Mesothelial cell of epicardium (in vitro differentiated cells): ENCODE measurements at regions not wholly inside any gene's neighbourhood (a gene's known extent, or its start where the extent isn't known, plus 50 kb on each side); places are given as distances from the start of the nearest gene placed in this dataset.

ENCODE experiments used
- DNase-seq, 2 experiments: peaks; one replicate each; pipeline ENCODE4 v3.0.0; 2021; ENCODE audit warnings: low spot score in 2 of 2; ENCODE audit not compliant: unreplicated experiment in 2 of 2
- H3K27ac Mint-ChIP-seq: 2 replicates; pipeline ENCODE4 v1.8.0; 2021; ENCODE audit warnings: mixed read lengths
- H3K27me3 Mint-ChIP-seq: 2 replicates; pipeline ENCODE4 v1.8.0; 2021; ENCODE audit warnings: low read depth, mixed read lengths
- H3K36me3 Mint-ChIP-seq: 2 replicates; pipeline ENCODE4 v1.8.0; 2021; ENCODE audit warnings: mixed read lengths
- H3K4me1 Mint-ChIP-seq: 2 replicates; pipeline ENCODE4 v1.8.0; 2021; ENCODE audit warnings: mixed read lengths
- H3K4me3 Mint-ChIP-seq: 2 replicates; pipeline ENCODE4 v1.8.0; 2021; ENCODE audit warnings: mild to moderate bottlenecking, moderate library complexity, mixed read lengths
- H3K9me3 Mint-ChIP-seq: 2 replicates; pipeline ENCODE4 v1.8.0; 2021; ENCODE audit warnings: mixed read lengths
- TF ChIP-seq, protein P1 (sequence below): fragments of 200-600 bp; sonication (generic); IDR thresholded peaks from one replicate; pipeline ENCODE4 v1.5.0; 2021; ENCODE audit warnings: antibody characterized with exemption; ENCODE audit not compliant: unreplicated experiment

GRCh38 chr2:7226501-7226900 lies 309.3 kb downstream of the RNF144A start:
- no peak for DNase-seq
- Mint-ChIP-seq H3K36me3 (peaks cover 2% of the 10 kb centered on the region), H3K4me3 (no peak overlapping the region), H3K27me3 (no peaks in the 10 kb centered on the region), H3K4me1 (peaks cover 21% of the 10 kb centered on the region), H3K9me3 (peaks cover 11% of the 10 kb centered on the region), H3K27ac (no peak overlapping the region)
- TF ChIP-seq, protein P1, sequence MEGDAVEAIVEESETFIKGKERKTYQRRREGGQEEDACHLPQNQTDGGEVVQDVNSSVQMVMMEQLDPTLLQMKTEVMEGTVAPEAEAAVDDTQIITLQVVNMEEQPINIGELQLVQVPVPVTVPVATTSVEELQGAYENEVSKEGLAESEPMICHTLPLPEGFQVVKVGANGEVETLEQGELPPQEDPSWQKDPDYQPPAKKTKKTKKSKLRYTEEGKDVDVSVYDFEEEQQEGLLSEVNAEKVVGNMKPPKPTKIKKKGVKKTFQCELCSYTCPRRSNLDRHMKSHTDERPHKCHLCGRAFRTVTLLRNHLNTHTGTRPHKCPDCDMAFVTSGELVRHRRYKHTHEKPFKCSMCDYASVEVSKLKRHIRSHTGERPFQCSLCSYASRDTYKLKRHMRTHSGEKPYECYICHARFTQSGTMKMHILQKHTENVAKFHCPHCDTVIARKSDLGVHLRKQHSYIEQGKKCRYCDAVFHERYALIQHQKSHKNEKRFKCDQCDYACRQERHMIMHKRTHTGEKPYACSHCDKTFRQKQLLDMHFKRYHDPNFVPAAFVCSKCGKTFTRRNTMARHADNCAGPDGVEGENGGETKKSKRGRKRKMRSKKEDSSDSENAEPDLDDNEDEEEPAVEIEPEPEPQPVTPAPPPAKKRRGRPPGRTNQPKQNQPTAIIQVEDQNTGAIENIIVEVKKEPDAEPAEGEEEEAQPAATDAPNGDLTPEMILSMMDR, result no peak

GRCh38 chr2:7233126-7233525 lies 315.9 kb downstream of the RNF144A start:
- no peaks in the 10 kb centered on the region for H3K36me3 Mint-ChIP-seq
- H3K4me3 Mint-ChIP-seq, result no peak overlapping the region
- H3K27me3 Mint-ChIP-seq, result no peaks in the 10 kb centered on the region
- TF ChIP-seq, protein P1, result no peak
- H3K27ac Mint-ChIP-seq, result no peak overlapping the region
- no peak for DNase-seq
- no peaks in the 10 kb centered on the region for H3K4me1 Mint-ChIP-seq
- H3K9me3 Mint-ChIP-seq, result no peaks in the 10 kb centered on the region

- peaks cover 1% of the 10 kb centered on the region for H3K27me3 Mint-ChIP-seq
- H3K4me1 Mint-ChIP-seq, result no peaks in the 10 kb centered on the region
- H3K9me3 Mint-ChIP-seq, result no peaks in the 10 kb centered on the region
- no peak overlapping the region for H3K27ac Mint-ChIP-seq
- TF ChIP-seq, protein P1, result no peak
- no peaks in the 10 kb centered on the region for H3K36me3 Mint-ChIP-seq
- no peak for DNase-seq
- H3K4me3 Mint-ChIP-seq, result no peak overlapping the region
These were observed 320.3 kb downstream of the RNF144A start for GRCh38 chr2:7237466-7237865.

DNA sequence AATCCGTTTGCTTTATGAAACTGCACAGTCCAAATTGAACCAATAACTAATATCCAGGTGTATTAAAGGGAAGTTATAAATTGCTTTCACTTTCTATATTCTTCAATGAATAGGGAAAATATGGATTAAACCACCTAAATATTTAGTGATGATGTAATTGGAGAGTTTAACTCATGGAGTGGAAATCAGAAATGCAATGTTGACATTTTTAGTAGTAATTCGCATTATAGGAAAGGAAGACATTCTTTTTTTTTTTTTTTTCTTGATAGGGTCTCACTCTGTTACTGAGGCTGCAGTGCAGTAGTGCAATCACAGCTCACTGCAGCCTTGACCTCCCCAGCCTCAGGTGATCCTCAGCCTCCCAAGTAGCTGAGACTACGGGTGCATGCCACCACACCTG lies 321.9 kb downstream of the RNF144A start:
- Mint-ChIP-seq H3K27ac (no peak overlapping the region), H3K36me3 (no peaks in the 10 kb centered on the region), H3K4me3 (no peak overlapping the region), H3K9me3 (no peaks in the 10 kb centered on the region), H3K27me3 (peaks cover 3% of the 10 kb centered on the region), H3K4me1 (no peaks in the 10 kb centered on the region)
- TF ChIP-seq, protein P1, result no peak
- no peak for DNase-seq

- peaks cover 3% of the 10 kb centered on the region for H3K27me3 Mint-ChIP-seq
- no peaks in the 10 kb centered on the region for H3K4me1 Mint-ChIP-seq
- no peak for DNase-seq
- TF ChIP-seq, protein P1, result no peak
- H3K4me3 Mint-ChIP-seq, result no peak overlapping the region
- H3K27ac Mint-ChIP-seq, result no peak overlapping the region
- no peaks in the 10 kb centered on the region for H3K36me3 Mint-ChIP-seq
- no peaks in the 10 kb centered on the region for H3K9me3 Mint-ChIP-seq
These were observed 324.0 kb downstream of the RNF144A start for GRCh38 chr2:7241041-7241745.
